H1 (cell line): ENCODE measurements at regions not wholly inside any gene's neighbourhood (a gene's known extent, or its start where the extent isn't known, plus 50 kb on each side); places are given as distances from the start of the nearest gene placed in this dataset.

Experiments used
- CEBPB ChIP-seq: IDR thresholded peaks from 2 replicates; pipeline ENCODE4 v1.6.1; 2012; ENCODE audit warnings: low read depth, low read length
- CHD7 ChIP-seq: fragments of 300-600 bp; sonication (generic); IDR thresholded peaks from 2 replicates; pipeline ENCODE4 v1.7.1; 2012; ENCODE audit warnings: low read length, moderate library complexity, mild to moderate bottlenecking, inconsistent platforms; ENCODE audit not compliant: insufficient replicate concordance
- EZH2 ChIP-seq: fragments of 200-600 bp; sonication (generic); IDR thresholded peaks from 2 replicates; pipeline ENCODE4 v1.7.1; 2012; ENCODE audit warnings: low read depth, mild to moderate bottlenecking, moderate library complexity, low read length, inconsistent platforms; ENCODE audit not compliant: severe bottlenecking
- JUN ChIP-seq: IDR thresholded peaks from 2 replicates; pipeline ENCODE4 v1.6.1; 2011; ENCODE audit warnings: low read depth, mild to moderate bottlenecking, improper control_type of control experiment, low read length
- KDM4A ChIP-seq: IDR thresholded peaks from one replicate; pipeline ENCODE4 v1.7.1; 2012; ENCODE audit warnings: low read depth, mild to moderate bottlenecking, moderate library complexity, low read length, inconsistent platforms; ENCODE audit not compliant: severe bottlenecking
- RAD21 ChIP-seq, 2 experiments: IDR thresholded peaks in 1 of 2; conservative IDR thresholded peaks in 1 of 2; 2 replicates each; pipeline ENCODE4 v1.6.1; 2011; ENCODE audit warnings: low read depth in 2 of 2, low read length in 2 of 2, improper control_type of control experiment in 1 of 2, inconsistent platforms in 1 of 2, mild to moderate bottlenecking in 1 of 2, moderate library complexity in 1 of 2
- RBBP5 ChIP-seq: IDR thresholded peaks from 2 replicates; pipeline ENCODE4 v1.7.1; 2012; ENCODE audit warnings: low read depth, mild to moderate bottlenecking, inconsistent platforms, low read length, moderate library complexity, borderline replicate concordance
- SRF ChIP-seq: IDR thresholded peaks from 2 replicates; pipeline ENCODE4 v1.6.1; 2011; ENCODE audit warnings: mild to moderate bottlenecking, low read depth, low read length, moderate library complexity
- TAF1 ChIP-seq: IDR thresholded peaks from 2 replicates; pipeline ENCODE4 v1.6.1; 2011; ENCODE audit warnings: mild to moderate bottlenecking, low read depth, low read length
- TEAD4 ChIP-seq: IDR thresholded peaks from 2 replicates; pipeline ENCODE4 v1.6.1; 2012; ENCODE audit warnings: low read depth, low read length, inconsistent platforms, mixed read lengths
- USF2 ChIP-seq: IDR thresholded peaks from 2 replicates; pipeline ENCODE4 v1.6.1; 2011; ENCODE audit warnings: low read length, improper control_type of control experiment

GRCh38 chr9:16046713-16047112, 493.9 kb downstream of the CCDC171 start (continued):
- no peak for TF ChIP-seq CHD7
- TF ChIP-seq TEAD4: no peak
- no peak for TF ChIP-seq JUN
- no peak for TF ChIP-seq RAD21 (IDR thresholded peaks at IDR 0.05 in 1 of 2, conservative IDR thresholded peaks at IDR 0.05 in 1 of 2; ENCODE audit: low read depth in 2 of 2, low read length in 2 of 2)
- TF ChIP-seq USF2: no peak
- TF ChIP-seq RBBP5: no peak
- TF ChIP-seq SRF: no peak
- TF ChIP-seq TAF1: no peak
- TF ChIP-seq EZH2: no peak
- TF ChIP-seq CEBPB: no peak
- TF ChIP-seq KDM4A: no peak
